Breast epithelium (tissue), 3 donors: ENCODE measurements at regions not wholly inside any gene's neighbourhood (a gene's known extent, or its start where the extent isn't known, plus 50 kb on each side); places are given as distances from the start of the nearest gene placed in this dataset.

Experiments
- CTCF ChIP-seq, 3 donors: fragments of 450-650 bp; IDR thresholded peaks; one replicate each; pipeline ENCODE4 v1.5.1; 2016 to 2017; ENCODE audit warnings: antibody characterized with exemption in 3 of 3, mild to moderate bottlenecking in 3 of 3, moderate library complexity in 3 of 3
- POLR2AphosphoS5 ChIP-seq, 3 donors: sonication (generic); formaldehyde crosslinking; IDR thresholded peaks; one replicate each; pipeline ENCODE4 v1.6.1; 2017; ENCODE audit warnings: antibody characterized with exemption in 3 of 3

GRCh38 chr1:198935306-198935921 is 296.6 kb downstream of the PTPRC start:
- TF ChIP-seq CTCF (IDR thresholded peaks at IDR 0.05) (no peak), POLR2AphosphoS5 (IDR thresholded peaks at IDR 0.05) (no peak)
